BLaER1 treated with 17β-estradiol and CSF1 and Interleukin-3, amounts not matched to agents 10 nM and 100 nM (cell line): ENCODE measurements at regions not wholly inside any gene's neighbourhood (a gene's known extent, or its start where the extent isn't known, plus 50 kb on each side); places are given as distances from the start of the nearest gene placed in this dataset.

Experiments
- H3K27ac ChIP-seq, 11 experiments: shearing (Covaris generic); formaldehyde crosslinking; 2 replicates each; pipeline ENCODE4 v1.8.1; 2022
- H3K27me3 ChIP-seq, 11 experiments: shearing (Covaris generic); formaldehyde crosslinking; 2 replicates each; pipeline ENCODE4 v1.8.1; 2022
- H3K36me3 ChIP-seq, 11 experiments: shearing (Covaris generic); formaldehyde crosslinking; 2 replicates each; pipeline ENCODE4 v1.8.1; 2022
- H3K4me1 ChIP-seq, 10 experiments: shearing (Covaris generic); formaldehyde crosslinking; 2 replicates each; pipeline ENCODE4 v1.8.1; 2022
- H3K4me2 ChIP-seq, 11 experiments: shearing (Covaris generic); formaldehyde crosslinking; 2 replicates each; pipeline ENCODE4 v1.8.1; 2022
- H3K4me3 ChIP-seq, 10 experiments: shearing (Covaris generic); formaldehyde crosslinking; 2 replicates each; pipeline ENCODE4 v1.8.1; 2022
- H3K9ac ChIP-seq, 11 experiments: shearing (Covaris generic); formaldehyde crosslinking; 2 replicates each; pipeline ENCODE4 v1.8.1; 2022
- H3K9me3 ChIP-seq, 11 experiments: shearing (Covaris generic); formaldehyde crosslinking; replicated peaks in 1 of 11; 2 replicates each; pipeline ENCODE4 v1.8.1; 2022
- H4K20me1 ChIP-seq, 11 experiments: shearing (Covaris generic); formaldehyde crosslinking; 2 replicates each; pipeline ENCODE4 v1.8.1; 2022
- Cebpa-rat ChIP-seq, 11 experiments: shearing (Covaris generic); IDR thresholded peaks; 2 replicates each; pipeline ENCODE4 v1.8.1; 2022

- Histone ChIP-seq H3K4me2 (peak overlapping the region; percentile 71 to 91 (median 81)), H4K20me1 (no peaks in the 10 kb centered on the region), H3K9ac (no peak overlapping the region), H3K4me1 (peaks cover 48 to 73% (median 62%) of the 10 kb centered on the region in 10 experiments), H3K36me3 (no peaks in the 10 kb centered on the region), H3K4me3 (no peak overlapping the region), H3K27ac (peak overlapping the region in 6 of 11 experiments; percentile 16 to 51 (median 28); a peak in 10 of 22 replicates), H3K9me3 (peaks cover 0 to 5% (median 0%) of the 10 kb centered on the region in 11 experiments; a peak in 1 of 22 replicates), H3K27me3 (no peaks in the 10 kb centered on the region)
- TF ChIP-seq Cebpa-rat (IDR thresholded peaks at IDR 0.05) = no peak
These were observed 100.2 kb upstream of the SDK2 start for GRCh38 chr17:73744411-73744810.

GRCh38 chr17:73746314-73747073, 102.2 kb upstream of the SDK2 start:
- H3K9ac ChIP-seq = no peak overlapping the region
- no peak for TF ChIP-seq Cebpa-rat (IDR thresholded peaks at IDR 0.05)
- H3K27me3 ChIP-seq = no peaks in the 10 kb centered on the region
- H3K4me1 ChIP-seq = peaks cover 28 to 52% (median 42%) of the 10 kb centered on the region in 10 experiments
- H3K4me3 ChIP-seq = no peak overlapping the region
- no peak overlapping the region for H3K27ac ChIP-seq
- H3K9me3 ChIP-seq = peaks cover 0 to 5% (median 0%) of the 10 kb centered on the region in 11 experiments; a peak in 1 of 22 replicates
- H3K4me2 ChIP-seq = peak overlapping the region; percentile 2 to 45 (median 20); a peak in 13 of 22 replicates
- no peaks in the 10 kb centered on the region for H4K20me1 ChIP-seq
- no peaks in the 10 kb centered on the region for H3K36me3 ChIP-seq

- Histone ChIP-seq H3K27me3 (no peaks in the 10 kb centered on the region), H3K9ac (no peak overlapping the region), H3K36me3 (no peaks in the 10 kb centered on the region), H3K4me3 (no peak overlapping the region), H3K27ac (no peak overlapping the region), H3K4me1 (peaks cover 32 to 50% (median 43%) of the 10 kb centered on the region in 10 experiments), H4K20me1 (no peaks in the 10 kb centered on the region), H3K9me3 (peaks cover 0 to 4% (median 0%) of the 10 kb centered on the region in 11 experiments; a peak in 1 of 22 replicates), H3K4me2 (peak overlapping the region in 5 of 11 experiments; percentile 24 to 45 (median 40); a peak in 7 of 22 replicates)
- no peak for TF ChIP-seq Cebpa-rat (IDR thresholded peaks at IDR 0.05)
These were observed 103.2 kb upstream of the SDK2 start for GRCh38 chr17:73747221-73748002.

GRCh38 chr17:73748508-73748907, 104.3 kb upstream of the SDK2 start:
- Histone ChIP-seq H3K36me3 (no peaks in the 10 kb centered on the region), H3K9me3 (no peaks in the 10 kb centered on the region), H3K27me3 (no peaks in the 10 kb centered on the region), H3K4me1 (peaks cover 25 to 50% (median 42%) of the 10 kb centered on the region in 10 experiments), H3K4me2 (no peak overlapping the region), H3K27ac (no peak overlapping the region), H3K9ac (no peak overlapping the region), H3K4me3 (no peak overlapping the region), H4K20me1 (no peaks in the 10 kb centered on the region)
- TF ChIP-seq Cebpa-rat (IDR thresholded peaks at IDR 0.05) = no peak

- Histone ChIP-seq H3K4me3 (no peak overlapping the region), H3K4me1 (peaks cover 17 to 47% (median 39%) of the 10 kb centered on the region in 10 experiments), H4K20me1 (no peaks in the 10 kb centered on the region), H3K9me3 (no peaks in the 10 kb centered on the region), H3K9ac (no peak overlapping the region), H3K27ac (no peak overlapping the region), H3K27me3 (no peaks in the 10 kb centered on the region), H3K4me2 (no peak overlapping the region), H3K36me3 (no peaks in the 10 kb centered on the region)
- no peak for TF ChIP-seq Cebpa-rat (IDR thresholded peaks at IDR 0.05)
These were observed 105.1 kb upstream of the SDK2 start for GRCh38 chr17:73749337-73749823.

- H3K4me3 ChIP-seq = no peak overlapping the region
- no peak overlapping the region for H3K9ac ChIP-seq
- H3K27ac ChIP-seq = no peak overlapping the region
- H4K20me1 ChIP-seq = no peaks in the 10 kb centered on the region
- H3K4me2 ChIP-seq = no peak overlapping the region
- no peaks in the 10 kb centered on the region for H3K36me3 ChIP-seq
- no peaks in the 10 kb centered on the region for H3K27me3 ChIP-seq
- H3K4me1 ChIP-seq = peaks cover 13 to 40% (median 32%) of the 10 kb centered on the region in 10 experiments
- H3K9me3 ChIP-seq = no peaks in the 10 kb centered on the region
- no peak for TF ChIP-seq Cebpa-rat (IDR thresholded peaks at IDR 0.05)
These were observed 105.8 kb upstream of the SDK2 start for GRCh38 chr17:73749928-73750605.

GRCh38 chr17:73750975-73751374, 106.7 kb upstream of the SDK2 start:
- no peaks in the 10 kb centered on the region for H3K27me3 ChIP-seq
- no peak for TF ChIP-seq Cebpa-rat (IDR thresholded peaks at IDR 0.05)

GRCh38 chr17:73753751-73754496, 109.7 kb upstream of the SDK2 start:
- Histone ChIP-seq H3K9me3 (no peaks in the 10 kb centered on the region), H3K4me3 (no peak overlapping the region), H3K27me3 (no peaks in the 10 kb centered on the region), H3K4me2 (peak overlapping the region in 10 of 11 experiments; percentile 5 to 71 (median 28); a peak in 13 of 22 replicates), H3K27ac (no peak overlapping the region), H3K9ac (no peak overlapping the region), H3K36me3 (no peaks in the 10 kb centered on the region), H4K20me1 (no peaks in the 10 kb centered on the region), H3K4me1 (peaks cover 23 to 45% (median 41%) of the 10 kb centered on the region in 10 experiments)
- no peak for TF ChIP-seq Cebpa-rat (IDR thresholded peaks at IDR 0.05)

More at GRCh38 chr17:73750975-73751374, 106.7 kb upstream of the SDK2 start:
- no peak overlapping the region for H3K27ac ChIP-seq
- H3K9ac ChIP-seq = no peak overlapping the region
- no peak overlapping the region for H3K4me2 ChIP-seq
- H3K36me3 ChIP-seq = no peaks in the 10 kb centered on the region
- H4K20me1 ChIP-seq = no peaks in the 10 kb centered on the region
- H3K4me1 ChIP-seq = peaks cover 12 to 32% (median 29%) of the 10 kb centered on the region in 10 experiments
- H3K4me3 ChIP-seq = no peak overlapping the region
- no peaks in the 10 kb centered on the region for H3K9me3 ChIP-seq
